Endothelial cell of umbilical vein (primary cell): ENCODE measurements at regions not wholly inside any gene's neighbourhood (a gene's known extent, or its start where the extent isn't known, plus 50 kb on each side); places are given as distances from the start of the nearest gene placed in this dataset.

Experiments
- BruUV-seq: library from RNA; stranded (reverse); fragments of 400-500 nt; replicated peaks from 2 replicates; lab custom pipeline; 2021; lab: Mats Ljungman, UMichigan
- CTCF ChIA-PET: fragments of 300-600, 350-600 bp; sonication (Branson Sonifier 250); formaldehyde crosslinking; loops from one replicate; lab custom pipeline; 2021; ENCODE audit warnings: antibody characterized with exemption, inconsistent platforms; lab: Charles Lee
- POLR2A ChIA-PET: fragments of 300-600, 350-600 bp; sonication (Branson Sonifier 250); formaldehyde crosslinking; loops from one replicate; lab custom pipeline; 2021; ENCODE audit warnings: antibody characterized with exemption, inconsistent platforms; lab: Charles Lee
- DNase-seq: peaks from one replicate; pipeline ENCODE4 v3.0.0-alpha.2; 2011; ENCODE audit warnings: low read depth, low spot score
- FAIRE-seq: peaks from 2 replicates; lab custom pipeline; 2011; peaks lifted over from hg19 to GRCh38; lab: Jason Lieb, UNC
- H2AFZ ChIP-seq: 2 replicates; pipeline ENCODE4 v1.6.0; 2012; ENCODE audit warnings: low read depth, low read length, control low read depth, inconsistent platforms
- H3K27ac ChIP-seq: 2 replicates; pipeline ENCODE4 v1.5.1; 2011; ENCODE audit warnings: low read depth, mild to moderate bottlenecking, control low read depth, low read length, moderate library complexity; ENCODE audit not compliant: insufficient read depth
- H3K27me3 ChIP-seq, 2 experiments: 2 replicates each; pipeline versions ENCODE4 v1.6.0 to v1.6.1; 2011; ENCODE audit warnings: low read length in 2 of 2, mixed read lengths in 1 of 2; ENCODE audit not compliant: control insufficient read depth in 2 of 2, insufficient read depth in 2 of 2
- H3K36me3 ChIP-seq, 2 experiments: 2 replicates in 1 of 2; 3 replicates in 1 of 2; pipeline ENCODE4 v1.5.1; 2011; ENCODE audit warnings: low read length in 2 of 2, mild to moderate bottlenecking in 1 of 2, moderate library complexity in 1 of 2; ENCODE audit not compliant: control insufficient read depth in 2 of 2, insufficient read depth in 2 of 2; ENCODE audit errors: extremely low read depth in 1 of 2
- H3K4me1 ChIP-seq: 3 replicates; pipeline ENCODE4 v1.5.1; 2011; ENCODE audit warnings: mild to moderate bottlenecking, low read length; ENCODE audit not compliant: control insufficient read depth, insufficient read depth; ENCODE audit errors: extremely low read depth
- H3K4me2 ChIP-seq: 2 replicates; pipeline ENCODE4 v1.6.1; 2011; ENCODE audit warnings: low read length, control low read depth, mixed read lengths; ENCODE audit not compliant: insufficient read depth
- H3K4me3 ChIP-seq, 3 experiments: fragments of 200-600 bp in 1 of 3; sonication (generic), shearing (Covaris generic) in 1 of 3; replicated peaks in 1 of 3; 2 replicates each; pipeline ENCODE4 v1.5.1; 2011 to 2016; ENCODE audit warnings: control low read depth in 3 of 3, low read length in 3 of 3, mild to moderate bottlenecking in 2 of 3, inconsistent platforms in 1 of 3, low read depth in 1 of 3, moderate library complexity in 1 of 3; ENCODE audit not compliant: insufficient read depth in 1 of 3
- H3K79me2 ChIP-seq: 2 replicates; pipeline ENCODE4 v1.6.0; 2012; ENCODE audit warnings: low read length, inconsistent platforms; ENCODE audit not compliant: control insufficient read depth, insufficient read depth
- H3K9ac ChIP-seq: replicated peaks from 2 replicates; pipeline ENCODE3; 2011; ENCODE audit warnings: low read length, control low read depth; ENCODE audit not compliant: insufficient read depth; ENCODE audit errors: extremely low read depth
- H3K9me1 ChIP-seq: replicated peaks from 3 replicates; pipeline ENCODE4 v1.6.0; 2011; ENCODE audit warnings: mild to moderate bottlenecking, low read length; ENCODE audit not compliant: control insufficient read depth, insufficient read depth; ENCODE audit errors: extremely low read depth
- H3K9me3 ChIP-seq: replicated peaks from 2 replicates; pipeline ENCODE4 v1.5.1; 2012; ENCODE audit warnings: low read length, inconsistent platforms; ENCODE audit not compliant: control insufficient read depth, insufficient read depth
- H4K20me1 ChIP-seq: replicated peaks from 2 replicates; pipeline ENCODE3; 2011; ENCODE audit warnings: mild to moderate bottlenecking, low read length; ENCODE audit not compliant: control insufficient read depth, insufficient read depth; ENCODE audit errors: extremely low read depth
- EZH2 ChIP-seq: IDR thresholded peaks from 2 replicates; pipeline ENCODE4 v1.6.1; 2012; ENCODE audit warnings: borderline replicate concordance, low read depth, mild to moderate bottlenecking, moderate library complexity, low read length, inconsistent platforms; ENCODE audit not compliant: severe bottlenecking
- FOS ChIP-seq: IDR thresholded peaks from 2 replicates; pipeline ENCODE4 v1.6.1; 2011; ENCODE audit warnings: mild to moderate bottlenecking, low read length, moderate library complexity, borderline replicate concordance; ENCODE audit not compliant: insufficient read depth
- GATA2 ChIP-seq: IDR thresholded peaks from 2 replicates; pipeline ENCODE4 v1.7.0; 2011; ENCODE audit warnings: low read depth, mild to moderate bottlenecking, moderate library complexity, mixed read lengths, low read length; ENCODE audit not compliant: insufficient read length, insufficient read depth
- JUN ChIP-seq: IDR thresholded peaks from 2 replicates; pipeline ENCODE4 v1.6.1; 2011; ENCODE audit warnings: borderline replicate concordance, low read depth; ENCODE audit not compliant: insufficient read length, insufficient read depth
- MAX ChIP-seq: IDR thresholded peaks from 2 replicates; pipeline ENCODE4 v1.6.1; 2011; ENCODE audit not compliant: insufficient read depth, insufficient read length
- MYC ChIP-seq: IDR thresholded peaks from one replicate; pipeline ENCODE4 v1.6.1; 2011; ENCODE audit warnings: mild to moderate bottlenecking, low read depth, low read length
- POLR2A ChIP-seq: IDR thresholded peaks from 2 replicates; pipeline ENCODE4 v1.6.1; 2012; ENCODE audit warnings: low read depth, mild to moderate bottlenecking, control low read depth, low read length
- POLR2AphosphoS5 ChIP-seq: IDR thresholded peaks from 2 replicates; pipeline ENCODE4 v1.6.1; 2012; ENCODE audit warnings: low read depth, mild to moderate bottlenecking, control low read depth, low read length, moderate library complexity; ENCODE audit not compliant: insufficient read depth
- dilution Hi-C: fragments of 300-500 bp; cut with MboI; formaldehyde crosslinking; loops from one replicate; pipeline ENCODE4 v1.15.0; 2019; ENCODE audit warnings: low sequenced_read_pairs; ENCODE audit not compliant: extremely low pct_ligation_motif_present
- intact Hi-C: fragments of 100-400 bp; cut with micrococcal nuclease; formaldehyde crosslinking; loops from one replicate; pipeline ENCODE4 v1.10.0; 2022
- TF ChIP-seq, protein P1 (sequence below), 2 donors: IDR thresholded peaks; 1 replicate in 1 of 2; 2 replicates in 1 of 2; pipeline ENCODE4 v1.5.1; 2011; ENCODE audit warnings: low read length in 2 of 2, mild to moderate bottlenecking in 2 of 2, moderate library complexity in 2 of 2, control low read depth in 1 of 2, inconsistent platforms in 1 of 2, low read depth in 1 of 2; ENCODE audit not compliant: insufficient read depth in 1 of 2; ENCODE audit errors: extremely low read depth in 1 of 2

DNA sequence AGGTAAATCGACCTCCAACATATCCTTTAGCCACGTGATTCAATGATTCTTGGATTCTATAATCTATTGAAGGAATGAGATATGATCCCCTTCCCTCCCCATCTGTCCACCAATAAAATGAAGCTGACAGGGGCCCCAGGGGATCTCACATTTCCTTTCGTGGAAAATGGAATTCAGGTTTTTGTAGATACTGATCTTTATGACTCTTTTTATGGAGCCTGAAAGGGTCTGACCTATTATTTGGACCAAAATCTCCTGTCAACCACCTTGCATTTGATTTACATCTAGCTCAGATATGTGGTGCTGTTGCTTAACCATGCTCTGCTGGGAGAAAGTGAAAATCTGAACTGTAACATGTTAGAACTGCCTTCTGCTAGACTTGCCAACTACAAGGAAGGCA is 234.0 kb upstream of the CXCL12 start:
- no peak for DNase-seq
- no TSS peak for BruUV-seq
- H3K9ac ChIP-seq, result no peak overlapping the region
- H3K9me3 ChIP-seq, result no peaks in the 10 kb centered on the region
- H3K4me2 ChIP-seq, result no peak overlapping the region
- H3K27me3 ChIP-seq, result no peaks in the 10 kb centered on the region
- H3K27ac ChIP-seq, result no peak overlapping the region
- no peaks in the 10 kb centered on the region for H3K36me3 ChIP-seq
- H2AFZ ChIP-seq, result no peak overlapping the region
- H3K79me2 ChIP-seq, result no peaks in the 10 kb centered on the region
- dilution Hi-C loops (no loop called here), intact Hi-C loops (no loop called here)
- TF ChIP-seq, protein P1, sequence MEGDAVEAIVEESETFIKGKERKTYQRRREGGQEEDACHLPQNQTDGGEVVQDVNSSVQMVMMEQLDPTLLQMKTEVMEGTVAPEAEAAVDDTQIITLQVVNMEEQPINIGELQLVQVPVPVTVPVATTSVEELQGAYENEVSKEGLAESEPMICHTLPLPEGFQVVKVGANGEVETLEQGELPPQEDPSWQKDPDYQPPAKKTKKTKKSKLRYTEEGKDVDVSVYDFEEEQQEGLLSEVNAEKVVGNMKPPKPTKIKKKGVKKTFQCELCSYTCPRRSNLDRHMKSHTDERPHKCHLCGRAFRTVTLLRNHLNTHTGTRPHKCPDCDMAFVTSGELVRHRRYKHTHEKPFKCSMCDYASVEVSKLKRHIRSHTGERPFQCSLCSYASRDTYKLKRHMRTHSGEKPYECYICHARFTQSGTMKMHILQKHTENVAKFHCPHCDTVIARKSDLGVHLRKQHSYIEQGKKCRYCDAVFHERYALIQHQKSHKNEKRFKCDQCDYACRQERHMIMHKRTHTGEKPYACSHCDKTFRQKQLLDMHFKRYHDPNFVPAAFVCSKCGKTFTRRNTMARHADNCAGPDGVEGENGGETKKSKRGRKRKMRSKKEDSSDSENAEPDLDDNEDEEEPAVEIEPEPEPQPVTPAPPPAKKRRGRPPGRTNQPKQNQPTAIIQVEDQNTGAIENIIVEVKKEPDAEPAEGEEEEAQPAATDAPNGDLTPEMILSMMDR (IDR thresholded peaks at IDR 0.05; ENCODE audit: extremely low read depth in 1 of 2, insufficient read depth in 1 of 2, low read depth in 1 of 2, low read length in 2 of 2), result no peak
- TF ChIP-seq JUN (no peak), FOS (no peak), EZH2 (no peak), GATA2 (no peak), MAX (no peak), MYC (no peak), POLR2A (no peak), POLR2AphosphoS5 (no peak)
- H3K9me1 ChIP-seq, result no peaks in the 10 kb centered on the region
- H3K4me3 ChIP-seq, result no peak overlapping the region
- H3K4me1 ChIP-seq, result no peaks in the 10 kb centered on the region
- POLR2A ChIA-PET, result no interaction called here
- CTCF ChIA-PET, result no interaction called here
- no peaks in the 10 kb centered on the region for H4K20me1 ChIP-seq
- FAIRE-seq, result no peak
